Upper lobe of left lung (tissue), 6 donors: ENCODE measurements at regions not wholly inside any gene's neighbourhood (a gene's known extent, or its start where the extent isn't known, plus 50 kb on each side); places are given as distances from the start of the nearest gene placed in this dataset.

ENCODE experiments used
- ATAC-seq, 2 donors: fragments of 200-7000 bp; cut with Tn5 transposase; one replicate each; pipeline ENCODE4 v1.9.1; 2022; ENCODE audit warnings: mild to moderate bottlenecking in 2 of 2, moderate library complexity in 2 of 2; ENCODE audit not compliant: low FRiP score in 2 of 2
- DNase-seq, 2 donors: peaks; one replicate each; pipeline ENCODE4 v3.0.0-alpha.2; 2019 to 2020
- H3K27ac ChIP-seq, 4 donors: fragments of 200-600 bp; sonication (generic); one replicate each; pipeline ENCODE4 v1.5.1; 2016 to 2019
- H3K27me3 ChIP-seq, 4 donors: fragments of 200-600 bp; sonication (generic); one replicate each; pipeline ENCODE4 v1.5.1; 2017 to 2019
- H3K36me3 ChIP-seq, 4 donors: fragments of 200-600 bp; sonication (generic); one replicate each; pipeline ENCODE4 v1.5.1; 2016 to 2019
- H3K4me1 ChIP-seq, 4 donors: fragments of 200-600 bp; sonication (generic); one replicate each; pipeline ENCODE4 v1.5.1; 2018 to 2019
- H3K4me3 ChIP-seq, 4 donors: fragments of 200-600 bp; sonication (generic); one replicate each; pipeline ENCODE4 v1.5.1; 2017 to 2019; ENCODE audit warnings: mild to moderate bottlenecking in 2 of 4, moderate library complexity in 1 of 4
- H3K9me3 ChIP-seq, 4 donors: fragments of 200-600 bp; sonication (generic); one replicate each; pipeline ENCODE4 v1.5.1; 2018 to 2019
- EP300 ChIP-seq, 4 donors: sonication (generic); formaldehyde crosslinking; IDR thresholded peaks; one replicate each; pipeline ENCODE4 v1.5.1; 2017; ENCODE audit warnings: antibody characterized with exemption in 4 of 4, control low read depth in 2 of 4
- POLR2A ChIP-seq, 4 donors: fragments of 450-650 bp; IDR thresholded peaks; one replicate each; pipeline ENCODE4 v1.5.1; 2016 to 2017; ENCODE audit warnings: antibody characterized with exemption in 4 of 4, mild to moderate bottlenecking in 2 of 4
- POLR2AphosphoS5 ChIP-seq, 2 donors: sonication (generic); formaldehyde crosslinking; IDR thresholded peaks; one replicate each; pipeline ENCODE4 v1.5.1; 2017; ENCODE audit warnings: antibody characterized with exemption in 2 of 2
- WGBS, 2 donors: methylation state at CpG; one replicate each; pipeline ENCODE4 v1.1.5; 2017 to 2018; 5-methylcytosine and 5-hydroxymethylcytosine counted together
- TF ChIP-seq, protein P1 (sequence below), 6 experiments: fragments of 450-650 bp in 4 of 6; fragments of 200-600 bp in 2 of 6; sonication (generic) in 2 of 6; IDR thresholded peaks; one replicate each; pipeline ENCODE4 v1.5.1; 2016 to 2019; ENCODE audit warnings: antibody characterized with exemption in 6 of 6
- donor health status: DM: no; HTN: no; CAD: no; lungs with moderate emphysema.
- donor health status: DM: no; HTN: yes; CAD: no; lungs with severe emphysema.

GRCh38 chr6:85044361-85044760 lies 280.0 kb upstream of the TBX18 start:
- DNase-seq, result no peak
- no peak for ATAC-seq
- TF ChIP-seq, protein P1, sequence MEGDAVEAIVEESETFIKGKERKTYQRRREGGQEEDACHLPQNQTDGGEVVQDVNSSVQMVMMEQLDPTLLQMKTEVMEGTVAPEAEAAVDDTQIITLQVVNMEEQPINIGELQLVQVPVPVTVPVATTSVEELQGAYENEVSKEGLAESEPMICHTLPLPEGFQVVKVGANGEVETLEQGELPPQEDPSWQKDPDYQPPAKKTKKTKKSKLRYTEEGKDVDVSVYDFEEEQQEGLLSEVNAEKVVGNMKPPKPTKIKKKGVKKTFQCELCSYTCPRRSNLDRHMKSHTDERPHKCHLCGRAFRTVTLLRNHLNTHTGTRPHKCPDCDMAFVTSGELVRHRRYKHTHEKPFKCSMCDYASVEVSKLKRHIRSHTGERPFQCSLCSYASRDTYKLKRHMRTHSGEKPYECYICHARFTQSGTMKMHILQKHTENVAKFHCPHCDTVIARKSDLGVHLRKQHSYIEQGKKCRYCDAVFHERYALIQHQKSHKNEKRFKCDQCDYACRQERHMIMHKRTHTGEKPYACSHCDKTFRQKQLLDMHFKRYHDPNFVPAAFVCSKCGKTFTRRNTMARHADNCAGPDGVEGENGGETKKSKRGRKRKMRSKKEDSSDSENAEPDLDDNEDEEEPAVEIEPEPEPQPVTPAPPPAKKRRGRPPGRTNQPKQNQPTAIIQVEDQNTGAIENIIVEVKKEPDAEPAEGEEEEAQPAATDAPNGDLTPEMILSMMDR (IDR thresholded peaks at IDR 0.05), result no peak
- TF ChIP-seq POLR2AphosphoS5 (IDR thresholded peaks at IDR 0.05) (no peak), POLR2A (IDR thresholded peaks at IDR 0.05) (no peak), EP300 (IDR thresholded peaks at IDR 0.05) (no peak)
- Histone ChIP-seq H3K4me3 (no peak overlapping the region), H3K27me3 (no peaks in the 10 kb centered on the region), H3K4me1 (no peaks in the 10 kb centered on the region), H3K36me3 (no peaks in the 10 kb centered on the region), H3K27ac (no peak overlapping the region), H3K9me3 (no peaks in the 10 kb centered on the region)
- WGBS, 2 donors, result 45 to 61% methylated on average over 2 of the region's 2 CpGs

DNA sequence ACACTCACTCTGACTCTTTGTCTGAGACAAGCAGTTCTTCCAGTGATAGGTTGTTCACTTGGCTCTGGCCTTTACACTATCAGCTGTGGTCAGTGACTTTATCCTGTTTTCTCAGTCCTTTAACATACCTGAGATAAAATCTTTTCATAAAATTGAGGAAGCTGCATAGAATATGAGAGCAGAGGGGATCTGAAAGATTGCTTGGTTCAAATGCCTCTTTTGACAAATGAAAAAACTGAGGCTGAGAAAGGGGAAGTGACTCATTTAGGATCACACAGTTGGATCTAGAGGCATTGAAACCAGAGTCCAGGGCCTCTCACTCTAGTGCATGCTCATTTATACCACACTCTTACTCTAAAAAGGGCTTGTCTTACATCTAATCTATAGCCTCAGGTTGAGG lies 277.0 kb upstream of the TBX18 start:
- H3K27me3 ChIP-seq, result no peaks in the 10 kb centered on the region
- H3K4me1 ChIP-seq, result no peaks in the 10 kb centered on the region
- no peak for ATAC-seq
- no peaks in the 10 kb centered on the region for H3K9me3 ChIP-seq
- no peaks in the 10 kb centered on the region for H3K36me3 ChIP-seq
- no peak for DNase-seq
- H3K4me3 ChIP-seq, result no peak overlapping the region
- H3K27ac ChIP-seq, result no peak overlapping the region
- TF ChIP-seq POLR2AphosphoS5 (IDR thresholded peaks at IDR 0.05), result no peak
- TF ChIP-seq, protein P1 (IDR thresholded peaks at IDR 0.05), result no peak
- no peak for TF ChIP-seq EP300 (IDR thresholded peaks at IDR 0.05)
- no peak for TF ChIP-seq POLR2A (IDR thresholded peaks at IDR 0.05)

GRCh38 chr6:85037221-85037620 lies 272.8 kb upstream of the TBX18 start:
- peaks cover 0 to 13% (median 8%) of the 10 kb centered on the region in 4 donors for H3K9me3 ChIP-seq
- ATAC-seq (no peak), DNase-seq (no peak)
- H3K36me3 ChIP-seq, result no peaks in the 10 kb centered on the region
- TF ChIP-seq POLR2A (IDR thresholded peaks at IDR 0.05) (no peak), POLR2AphosphoS5 (IDR thresholded peaks at IDR 0.05) (no peak)
- TF ChIP-seq, protein P1 (IDR thresholded peaks at IDR 0.05), result no peak
- no peak overlapping the region for H3K4me3 ChIP-seq
- H3K4me1 ChIP-seq, result no peaks in the 10 kb centered on the region
- H3K27ac ChIP-seq, result no peak overlapping the region
- WGBS, 2 donors, result 79 to 80% methylated on average over 4 of the region's 4 CpGs
- no peaks in the 10 kb centered on the region for H3K27me3 ChIP-seq

GRCh38 chr6:85035766-85036165 lies 271.4 kb upstream of the TBX18 start:
- TF ChIP-seq, protein P1 (IDR thresholded peaks at IDR 0.05), result no peak
- no peak for TF ChIP-seq POLR2AphosphoS5 (IDR thresholded peaks at IDR 0.05)
- TF ChIP-seq POLR2A (IDR thresholded peaks at IDR 0.05), result no peak
- TF ChIP-seq EP300 (IDR thresholded peaks at IDR 0.05), result no peak
- no peaks in the 10 kb centered on the region for H3K27me3 ChIP-seq
- DNase-seq (no peak), ATAC-seq (no peak)
- H3K4me1 ChIP-seq, result no peaks in the 10 kb centered on the region
- H3K9me3 ChIP-seq, result peaks cover 0 to 13% (median 8%) of the 10 kb centered on the region in 4 donors
- no peak overlapping the region for H3K4me3 ChIP-seq
- whole genome bisulfite sequencing, 2 donors, result 61 to 86% methylated on average over 1 of the region's 1 CpG
- no peak overlapping the region for H3K27ac ChIP-seq
- H3K36me3 ChIP-seq, result no peaks in the 10 kb centered on the region

- no peak for DNase-seq
- Histone ChIP-seq H3K36me3 (no peaks in the 10 kb centered on the region), H3K27me3 (no peaks in the 10 kb centered on the region), H3K4me1 (no peaks in the 10 kb centered on the region), H3K27ac (no peak overlapping the region), H3K4me3 (no peak overlapping the region), H3K9me3 (peaks cover 0 to 13% (median 8%) of the 10 kb centered on the region in 4 donors)
- TF ChIP-seq POLR2AphosphoS5 (IDR thresholded peaks at IDR 0.05) (no peak), POLR2A (IDR thresholded peaks at IDR 0.05) (no peak), EP300 (IDR thresholded peaks at IDR 0.05) (no peak)
- TF ChIP-seq, protein P1 (IDR thresholded peaks at IDR 0.05), result no peak
- ATAC-seq, result no peak
- WGBS, 2 donors, result 43 to 63% methylated on average over 1 of the region's 1 CpG
Measured at GRCh38 chr6:85033547-85033946, 269.1 kb upstream of the TBX18 start.
